DMS 273 (cell line): ENCODE measurements at regions not wholly inside any gene's neighbourhood (a gene's known extent, or its start where the extent isn't known, plus 50 kb on each side); places are given as distances from the start of the nearest gene placed in this dataset.
A peak's percentile ranks its signal among the peaks of the same experiment; 100 is the strongest.

ENCODE experiments used
- DNase-seq: peaks from one replicate; lab custom pipeline; 2025; ENCODE audit not compliant: unreplicated experiment; lab: John Stamatoyannopoulos, UW

DNA sequence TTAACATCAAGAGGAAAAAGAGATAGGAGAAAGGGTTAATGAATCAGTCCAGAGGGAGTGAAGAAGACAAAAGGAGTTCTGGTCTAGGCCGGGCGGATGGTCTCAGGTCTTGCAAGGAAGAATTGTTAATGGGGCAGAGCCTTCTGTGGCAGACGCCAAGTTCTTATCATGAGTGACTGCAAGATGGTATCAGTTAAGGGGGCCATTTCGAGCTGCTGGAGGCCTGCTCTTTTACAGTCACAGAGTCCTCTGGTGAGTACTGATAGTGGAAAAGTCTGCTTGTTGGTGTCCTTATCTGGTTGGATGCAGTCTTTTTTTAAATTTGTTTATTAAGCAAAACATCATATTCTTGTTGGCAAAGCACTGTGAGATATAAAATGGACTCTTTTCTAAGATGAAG lies 590.9 kb upstream of the SGCG start:
- no peak for DNase-seq

DNA sequence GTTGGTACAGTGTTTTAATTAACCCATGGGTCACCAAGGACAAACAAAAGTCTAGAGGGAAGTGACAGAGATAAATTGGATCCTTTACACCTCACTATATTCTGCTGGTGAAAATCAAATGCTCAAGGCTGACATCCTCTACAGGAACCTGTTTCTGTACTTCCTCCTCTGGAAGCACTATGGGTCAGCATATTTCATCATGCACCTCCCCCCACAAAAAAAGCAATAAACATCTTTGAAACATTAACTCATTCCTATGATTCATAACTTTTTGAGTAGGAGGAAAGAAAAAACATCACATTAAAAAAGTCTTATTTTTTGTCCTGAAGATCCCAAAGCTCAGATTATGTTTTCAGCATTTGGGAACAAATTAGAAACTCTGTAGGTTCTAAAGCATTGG lies 588.3 kb upstream of the SGCG start:
- DNase-seq = no peak

DNA sequence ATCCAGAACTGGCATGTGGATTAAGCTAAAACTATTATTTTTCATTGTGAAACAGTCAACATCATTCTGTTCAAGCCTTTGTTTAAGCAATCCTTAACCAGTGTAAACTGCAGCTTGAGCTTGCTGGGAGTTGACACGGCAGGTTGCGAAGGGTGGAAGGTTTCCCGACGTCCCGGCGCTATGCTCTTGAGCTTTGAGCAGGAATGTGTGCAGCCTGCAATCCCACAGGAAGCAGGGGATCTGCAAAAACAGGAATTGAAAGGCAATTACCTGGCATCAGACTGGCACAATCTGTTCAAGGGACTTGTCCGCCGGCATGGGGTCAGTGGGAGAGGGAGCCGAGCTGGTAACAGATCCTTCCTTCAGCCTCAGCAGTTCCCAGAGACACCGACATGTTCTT lies 586.7 kb upstream of the SGCG start:
- DNase-seq = peak; percentile 6

DNA sequence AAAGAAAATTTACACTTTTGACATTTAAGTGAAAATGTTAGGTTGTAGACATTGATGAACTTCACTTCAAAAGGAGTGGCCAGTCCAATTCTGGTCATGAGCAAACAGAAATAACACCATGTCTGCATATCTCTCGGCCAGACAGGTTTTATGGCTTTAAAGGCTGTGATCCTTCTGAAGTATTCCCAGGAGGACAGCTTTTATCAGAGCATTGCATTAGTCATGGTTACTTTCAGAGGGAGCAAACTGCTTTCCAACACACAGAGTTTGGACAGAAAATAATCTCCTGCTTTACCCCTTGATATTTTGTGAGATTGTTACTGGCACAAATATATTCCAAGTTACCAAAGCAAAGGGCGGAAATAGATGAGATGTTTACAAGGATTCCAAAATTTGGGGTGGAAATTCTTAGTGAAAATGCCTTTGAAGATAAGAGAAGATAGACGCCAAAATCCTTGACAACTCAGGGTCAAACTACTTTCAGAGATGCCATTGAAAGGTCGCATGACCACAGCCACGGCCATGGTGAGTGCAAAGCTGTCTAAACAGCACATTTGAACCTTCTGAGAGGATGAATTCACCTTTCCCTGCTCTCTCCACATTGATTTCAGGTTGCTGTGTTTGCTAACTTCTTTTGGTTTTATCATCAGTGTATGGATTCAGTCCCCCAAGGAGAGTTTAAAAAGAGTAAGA lies 584.5 kb upstream of the SGCG start:
- no peak for DNase-seq

DNA sequence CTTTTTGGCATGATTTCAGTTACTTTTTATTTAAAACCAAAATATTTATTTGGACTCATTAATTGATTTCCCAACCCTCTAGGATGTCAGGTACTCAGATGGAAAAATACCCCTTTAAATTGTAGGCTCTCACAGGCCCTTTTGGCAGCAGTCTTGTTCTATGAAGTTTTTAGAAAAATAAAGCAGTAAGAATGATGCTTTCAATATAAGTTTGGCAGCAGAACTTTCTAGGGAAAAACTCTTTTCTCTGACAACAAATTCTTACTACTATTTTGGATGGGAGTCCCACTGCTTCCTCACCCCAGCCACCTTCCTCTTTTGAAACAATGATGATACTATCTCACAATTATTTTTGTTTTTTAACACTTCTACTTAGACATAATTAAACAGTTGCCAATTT lies 581.6 kb upstream of the SGCG start:
- DNase-seq = no peak

DNA sequence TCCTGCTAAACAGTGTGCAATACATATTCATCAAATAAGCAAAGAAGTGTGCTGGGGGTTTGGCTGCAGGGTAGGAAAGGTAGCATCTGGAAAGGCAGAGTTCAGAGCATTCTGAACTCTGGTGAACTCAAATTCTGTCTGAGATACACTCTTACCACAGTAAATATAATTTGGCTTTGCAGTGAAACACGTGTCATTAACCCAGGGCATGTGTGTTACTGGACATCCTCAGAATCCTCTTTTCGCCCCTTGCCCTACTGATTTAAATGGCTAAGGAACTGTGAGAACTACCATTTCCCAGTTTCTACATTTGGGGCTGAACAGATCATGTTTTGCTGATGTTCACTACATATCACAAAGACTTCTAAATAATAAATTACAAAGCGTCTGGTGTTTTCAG lies 562.8 kb upstream of the SGCG start:
- no peak for DNase-seq

DNA sequence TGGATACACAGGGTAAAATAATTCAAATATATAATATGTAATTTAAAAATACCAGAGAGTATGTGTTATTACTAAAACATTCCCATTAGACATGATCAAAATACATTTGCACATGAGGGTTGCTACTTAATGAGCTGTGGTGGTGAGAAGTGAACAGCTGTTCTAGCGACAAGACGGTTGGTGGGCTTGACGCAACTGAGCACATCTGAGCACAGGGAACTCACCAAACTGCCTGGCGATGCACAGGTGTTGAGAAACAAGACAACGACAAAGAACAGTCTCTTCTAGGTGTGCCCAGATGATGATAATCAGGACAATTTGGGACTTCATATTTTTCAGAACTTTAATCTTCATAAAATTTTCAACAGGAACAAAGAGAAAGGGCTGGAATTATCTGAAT lies 555.1 kb upstream of the SGCG start:
- DNase-seq = no peak

DNA sequence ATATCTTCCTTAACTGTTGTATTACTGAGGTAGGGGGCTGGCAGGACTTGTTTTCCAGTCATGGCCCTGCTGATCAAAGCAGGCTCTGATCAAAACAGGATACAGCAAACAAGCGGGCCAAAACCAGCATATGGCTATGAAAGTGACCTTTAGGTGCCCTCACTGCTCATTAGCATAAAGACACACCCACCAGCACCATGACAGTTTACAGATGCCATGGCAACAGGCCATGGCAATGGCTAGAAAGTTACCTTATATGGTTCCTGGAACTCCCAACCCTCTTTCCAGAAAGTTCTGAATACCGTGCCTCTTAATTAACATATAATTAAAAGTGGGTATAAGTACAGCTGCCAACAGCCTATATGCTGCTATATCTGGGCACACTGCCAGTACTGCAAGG lies 551.4 kb upstream of the SGCG start:
- peak; percentile 73 for DNase-seq

DNA sequence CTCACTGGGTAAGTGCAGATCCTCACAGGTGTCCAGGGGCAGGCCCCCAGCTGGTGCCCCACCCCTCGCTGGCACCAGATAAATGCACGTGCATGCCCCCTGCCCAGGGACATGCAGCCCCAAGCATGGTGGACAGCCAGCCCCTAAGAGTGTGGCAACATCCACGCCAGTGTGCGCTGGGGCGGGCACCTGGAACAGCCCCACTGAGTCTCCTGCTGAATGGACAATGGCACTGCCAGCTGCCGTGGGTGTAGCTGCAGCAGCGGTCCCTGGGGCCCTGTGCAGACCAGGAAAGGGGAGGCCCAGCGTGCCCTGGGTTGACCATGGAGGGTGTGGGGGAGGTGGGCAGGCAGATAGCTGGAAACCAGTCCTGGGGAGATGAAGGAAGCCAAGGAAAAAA lies 538.7 kb upstream of the SGCG start:
- DNase-seq = no peak

DNA sequence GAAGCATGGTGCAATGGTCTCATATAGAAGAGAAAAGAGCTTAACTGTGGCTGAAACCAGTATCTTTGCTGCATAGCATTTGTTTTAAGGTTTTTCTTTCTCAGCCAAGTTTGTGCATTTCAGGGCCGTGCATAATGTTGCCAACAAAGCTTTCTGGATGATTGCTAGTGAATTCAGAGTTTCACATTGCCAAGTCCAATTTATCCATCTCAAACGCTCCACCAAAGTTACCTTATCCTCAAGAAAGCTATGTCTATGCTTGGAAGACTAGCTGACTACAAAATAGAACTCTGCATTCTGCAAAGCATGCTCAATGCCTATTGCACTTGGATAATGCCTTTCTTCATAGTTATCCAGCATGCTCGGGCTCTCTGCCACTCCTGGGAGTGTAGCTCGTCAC lies 535.8 kb upstream of the SGCG start:
- no peak for DNase-seq

DNA sequence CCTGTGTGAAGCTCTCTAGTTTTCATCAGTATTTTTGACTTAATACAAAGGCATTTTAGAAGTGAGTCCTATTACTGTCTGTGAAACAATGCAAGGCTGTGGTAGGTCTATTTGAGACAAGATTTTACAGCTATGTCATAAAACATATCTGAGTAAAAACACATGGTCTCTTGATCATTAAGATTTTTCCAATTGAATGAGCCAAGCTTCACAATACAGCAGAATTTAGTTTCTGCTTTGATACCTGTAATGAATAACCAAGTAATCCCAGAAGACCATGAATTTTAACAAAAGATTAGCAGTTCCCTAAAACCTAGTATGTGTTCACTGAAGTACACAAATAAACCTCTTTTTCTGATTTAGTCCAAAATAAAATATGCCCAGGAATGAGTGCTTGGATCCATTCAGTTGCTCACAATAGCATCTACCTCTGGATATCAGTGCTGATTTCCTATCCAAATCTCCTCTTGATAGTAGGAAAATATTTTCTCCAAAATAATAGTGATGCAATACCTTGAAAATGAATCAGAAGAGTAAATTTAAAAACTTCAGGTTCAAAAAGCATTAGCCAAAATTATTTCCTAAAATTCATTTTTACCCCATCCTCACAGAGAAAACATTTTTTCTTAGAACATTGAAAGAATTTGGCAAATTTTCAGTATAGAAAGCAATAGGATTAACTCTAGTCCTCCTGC lies 533.5 kb upstream of the SGCG start:
- no peak for DNase-seq

DNA sequence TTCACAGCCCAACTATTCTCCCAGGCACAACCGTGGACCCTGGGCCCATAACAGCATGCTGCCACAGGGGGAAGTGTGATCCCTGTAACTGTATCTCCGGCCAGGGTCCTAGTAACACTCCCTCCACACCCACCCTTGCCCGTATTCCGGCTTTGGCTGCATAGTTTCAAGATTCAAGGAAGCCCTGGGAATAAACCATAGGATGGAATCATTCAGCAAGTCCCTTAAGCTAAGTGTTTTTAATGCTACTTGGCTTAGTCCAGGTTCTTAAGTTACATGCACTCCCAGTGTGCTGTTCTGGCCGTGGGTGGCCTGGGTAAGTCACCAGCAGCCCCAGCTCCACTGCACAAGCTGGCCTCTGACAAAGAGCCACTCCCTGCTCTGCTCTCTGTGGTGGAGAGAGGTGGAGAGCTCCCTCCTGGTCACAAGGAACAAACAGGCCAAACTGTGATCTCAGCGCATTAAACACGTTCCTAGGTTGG lies 532.4 kb upstream of the SGCG start:
- DNase-seq = no peak

DNA sequence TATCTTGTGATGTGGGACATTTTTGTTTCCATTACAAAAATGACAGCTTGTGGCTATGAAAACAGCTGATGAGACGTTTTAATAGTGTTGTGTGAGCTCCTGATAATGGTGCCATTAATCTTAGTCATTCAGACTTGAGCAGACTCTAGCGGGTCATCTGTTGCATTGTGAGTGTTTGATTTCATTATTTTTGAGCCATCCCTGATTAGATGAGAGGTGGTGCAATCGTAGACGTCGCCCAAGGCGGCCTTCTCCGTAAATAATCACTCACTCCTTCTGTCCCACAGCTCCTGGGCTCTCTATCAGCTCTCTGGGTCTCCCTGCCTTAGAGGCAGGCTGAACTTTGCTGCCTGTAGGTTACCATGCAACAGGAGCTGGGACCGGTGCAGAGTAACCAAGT lies 528.0 kb upstream of the SGCG start:
- no peak for DNase-seq

DNA sequence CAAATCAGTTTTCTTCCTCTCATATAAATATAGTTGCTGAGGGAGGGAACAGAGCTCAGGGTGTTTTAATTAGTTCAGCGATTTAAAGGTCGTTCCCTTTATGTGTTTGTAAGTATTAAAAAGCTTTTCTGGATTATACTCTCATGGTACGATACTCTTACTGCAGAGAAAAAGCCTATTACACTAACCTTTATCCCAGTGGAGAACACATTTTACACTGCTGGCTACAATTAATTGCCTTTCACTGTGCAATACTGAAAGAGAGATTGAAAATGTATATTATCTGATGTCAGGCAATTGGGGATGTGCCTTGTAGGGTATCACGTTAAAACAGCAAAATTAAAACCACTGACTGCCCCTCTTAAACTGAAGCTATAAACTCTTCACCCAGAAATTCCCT lies 526.9 kb upstream of the SGCG start:
- no peak for DNase-seq

DNA sequence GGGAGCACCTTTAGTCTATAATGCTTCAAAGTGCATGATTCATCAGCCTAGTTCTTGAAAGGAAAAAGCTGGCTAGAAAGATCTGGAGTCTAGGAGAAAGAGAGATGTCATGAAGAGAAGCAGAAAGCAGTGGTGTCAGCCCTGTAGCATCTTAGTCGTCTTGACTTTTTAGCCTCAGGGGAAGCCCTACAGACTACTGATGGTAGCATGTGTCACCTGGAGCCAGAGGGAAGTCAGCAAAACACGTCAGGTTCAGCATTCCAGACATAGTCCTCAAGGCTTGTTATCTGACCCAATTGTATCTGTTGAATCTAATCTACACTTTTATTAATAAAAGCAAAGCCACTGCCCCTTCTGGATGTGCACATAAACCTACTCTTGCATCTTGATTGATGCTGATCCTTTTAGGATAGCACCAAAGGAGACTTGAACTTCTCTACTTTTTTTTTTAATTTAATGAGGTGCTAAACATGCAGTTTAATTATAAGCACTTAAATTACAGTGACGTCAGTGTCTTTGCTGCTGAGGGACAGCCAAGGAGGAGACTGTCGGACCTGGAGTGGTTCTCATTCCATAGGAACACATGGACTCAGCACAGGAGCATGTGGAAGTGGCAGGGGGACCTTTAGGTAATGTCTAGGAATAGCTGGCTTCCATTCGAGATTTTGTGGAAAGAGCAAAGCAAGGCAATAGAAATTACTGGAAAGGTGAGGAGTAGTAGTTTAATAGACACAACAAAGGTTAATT lies 525.5 kb upstream of the SGCG start:
- DNase-seq = no peak

DNA sequence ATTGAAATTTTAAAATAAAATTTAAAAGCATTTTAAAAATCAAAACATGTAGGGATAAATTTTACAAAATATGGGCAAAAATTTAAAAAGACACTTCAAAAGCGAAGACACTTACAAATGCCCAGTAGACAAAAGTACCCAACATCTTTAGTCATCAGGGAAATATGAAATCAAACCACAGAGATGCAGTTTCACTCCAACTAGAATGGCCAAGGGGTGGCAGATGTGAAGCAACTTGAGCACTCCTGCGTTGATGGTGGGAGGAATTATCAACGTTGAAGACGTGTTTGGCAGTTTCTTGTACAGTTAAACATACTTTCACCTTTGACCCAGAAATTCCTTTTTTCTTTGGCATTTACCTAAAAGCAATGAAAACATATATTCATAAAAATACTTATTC lies 518.0 kb upstream of the SGCG start:
- DNase-seq = peak; percentile 2

DNA sequence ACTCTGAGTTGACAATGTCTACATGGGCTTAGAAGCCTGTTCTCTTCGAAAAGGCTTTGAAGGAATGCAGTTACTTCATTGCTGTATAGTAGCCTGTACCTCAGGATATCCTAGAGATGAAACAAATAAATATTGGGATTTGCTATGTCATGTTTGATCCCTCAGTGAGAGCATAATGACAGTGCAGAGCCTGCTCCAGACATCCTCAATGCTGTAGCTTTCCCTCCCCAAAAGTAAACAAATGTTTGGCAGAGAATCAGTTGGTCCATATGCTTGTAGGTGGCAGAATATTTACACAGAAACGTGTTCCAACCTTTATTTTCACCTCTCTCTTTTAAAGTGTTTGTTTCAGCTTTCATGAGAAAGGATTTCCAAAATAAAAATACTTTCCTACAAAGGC lies 515.3 kb upstream of the SGCG start:
- DNase-seq = peak; percentile 34

DNA sequence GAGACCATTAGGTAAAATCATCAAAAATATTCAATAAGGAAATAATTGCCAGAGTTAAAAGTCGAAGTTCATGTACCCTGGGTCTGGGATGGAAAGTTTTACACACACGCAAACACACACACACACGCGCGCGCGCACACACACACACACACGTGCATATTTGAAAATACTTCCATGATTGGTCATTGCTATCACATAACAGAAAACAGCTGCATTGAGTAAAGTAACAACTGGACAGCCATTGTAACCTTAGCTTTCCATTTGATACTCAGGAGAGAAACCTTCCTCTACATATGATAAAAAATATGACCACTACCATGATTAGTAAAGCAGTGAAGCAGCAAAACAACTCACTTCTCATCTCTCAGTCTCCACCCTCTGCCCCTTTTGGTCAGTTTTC lies 490.0 kb upstream of the SGCG start:
- DNase-seq = no peak

DNA sequence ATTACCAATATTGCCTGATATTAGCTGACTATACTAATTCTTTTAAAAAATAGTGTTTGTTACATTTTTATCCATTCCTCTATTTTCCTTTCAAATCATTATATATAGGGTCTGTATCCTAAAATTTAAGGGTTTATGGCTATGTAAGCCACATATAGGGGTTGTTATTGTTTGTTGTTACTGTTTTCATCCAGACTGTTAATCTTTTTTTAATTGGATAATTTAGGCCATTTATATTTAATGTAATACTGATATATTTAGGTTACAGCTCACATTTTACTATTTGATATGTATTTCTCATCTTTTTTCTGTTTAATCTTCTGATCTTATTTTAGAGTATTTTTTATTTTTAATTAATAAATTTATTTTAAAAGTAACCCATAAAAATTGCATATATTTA lies 487.1 kb upstream of the SGCG start:
- DNase-seq = no peak

DNA sequence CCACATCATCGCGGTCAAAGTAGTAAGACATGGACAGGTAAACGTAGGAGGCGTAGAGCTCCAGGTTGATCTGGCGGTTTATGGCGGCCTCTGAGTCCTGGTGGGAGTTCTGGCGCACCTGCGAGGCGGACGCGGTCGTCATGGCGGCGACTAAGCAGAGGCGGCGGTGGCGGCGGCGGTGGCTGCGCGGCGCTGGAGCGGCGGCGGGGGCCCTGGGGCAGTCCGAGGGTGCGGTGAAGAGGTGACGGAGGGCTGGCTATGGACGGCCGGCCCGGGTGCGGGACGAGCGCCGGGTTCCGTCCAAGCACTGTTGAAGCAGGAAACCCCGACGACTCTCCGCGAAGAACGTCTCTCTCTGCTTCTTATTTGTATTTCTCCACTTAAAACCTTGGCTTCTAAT lies 484.3 kb upstream of the SGCG start:
- DNase-seq = no peak

DNA sequence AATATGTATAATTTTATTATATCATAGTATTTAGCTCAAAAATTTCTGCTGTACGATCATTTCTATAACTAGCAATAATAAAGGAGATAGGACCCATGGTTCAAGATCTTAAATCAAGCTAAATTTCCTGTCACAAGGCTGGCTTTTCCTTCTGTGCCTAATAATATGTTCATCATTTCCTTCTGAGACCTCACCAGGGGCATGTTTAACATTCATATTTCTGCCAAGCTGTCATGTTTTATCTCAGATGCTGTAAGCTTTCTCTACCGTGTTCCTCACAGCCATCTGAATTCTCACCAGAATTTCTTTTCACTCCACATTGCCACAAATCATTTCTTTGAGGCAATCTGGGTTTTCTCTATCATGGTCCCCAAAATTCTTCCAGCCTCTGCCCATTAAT lies 482.3 kb upstream of the SGCG start:
- DNase-seq = no peak

DNA sequence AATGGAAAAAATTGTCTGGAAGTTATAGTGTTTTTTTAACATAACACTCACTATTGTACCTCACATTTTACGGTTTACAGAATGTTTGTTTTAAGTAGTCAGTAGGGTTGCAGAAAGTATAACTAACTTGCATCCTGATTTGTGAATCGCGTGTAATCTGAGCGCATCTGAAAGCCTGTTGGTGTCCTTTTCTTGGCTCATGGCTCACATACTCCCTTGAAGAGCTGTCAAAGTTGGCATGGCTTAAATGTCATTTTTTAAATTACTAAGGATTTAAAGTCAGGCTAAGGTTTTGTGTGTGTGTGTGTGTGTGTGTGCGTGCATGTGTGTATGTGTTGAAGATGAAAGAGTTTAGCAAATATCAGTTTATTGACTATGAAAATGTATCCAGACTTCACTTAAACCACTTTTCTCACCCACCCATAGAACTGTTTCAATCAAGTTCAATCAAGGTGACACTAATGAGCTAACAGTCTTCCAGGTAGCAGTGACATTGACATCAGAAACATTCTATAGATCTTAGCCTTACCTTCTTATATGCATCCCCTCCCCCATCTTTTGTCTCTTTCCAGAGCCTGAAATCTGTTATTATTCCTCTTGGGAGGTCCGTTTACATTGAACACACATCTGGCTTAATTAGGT lies 480.4 kb upstream of the SGCG start:
- DNase-seq = no peak
